ENCODE measurements at regions not wholly inside any gene's neighbourhood (a gene's known extent, or its start where the extent isn't known, plus 50 kb on each side); places are given as distances from the start of the nearest gene placed in this dataset.

GRCh38 chr2:82731824-82732223 is 1727.3 kb downstream of the SUCLG1 start:
- H3K9me3 ChIP-seq (ENCODE audit: control insufficient read depth, insufficient read depth, low read depth, low read length), result no peaks in the 10 kb centered on the region
- TF ChIP-seq HIC1 (tag by site-specific recombination; IDR thresholded peaks at IDR 0.05) (no peak), ZFHX2 (tag by site-specific recombination; conservative IDR thresholded peaks at IDR 0.05) (no peak), SCRT2 (tag by site-specific recombination; IDR thresholded peaks at IDR 0.05) (no peak), ZNF274 (IDR thresholded peaks at IDR 0.05; ENCODE audit: low read length) (no peak), ZNF274 (tag by site-specific recombination; IDR thresholded peaks at IDR 0.05; ENCODE audit: borderline replicate concordance) (no peak), ZNF513 (tag by site-specific recombination; IDR thresholded peaks at IDR 0.05) (no peak), ZNF843 (tag by site-specific recombination; IDR thresholded peaks at IDR 0.05) (no peak), GLIS1 (tag by site-specific recombination; IDR thresholded peaks at IDR 0.05) (no peak), ZNF704 (tag by site-specific recombination; IDR thresholded peaks at IDR 0.05) (no peak), ZNF623 (tag by site-specific recombination; IDR thresholded peaks at IDR 0.05) (no peak), ZBTB17 (tag by site-specific recombination; IDR thresholded peaks at IDR 0.05) (no peak), ZBTB21 (tag by site-specific recombination; IDR thresholded peaks at IDR 0.05) (no peak), ZNF600 (tag by site-specific recombination; IDR thresholded peaks at IDR 0.05) (no peak), MYNN (tag by site-specific recombination; IDR thresholded peaks at IDR 0.05; ENCODE audit: borderline replicate concordance) (no peak), ZNF26 (tag by site-specific recombination; IDR thresholded peaks at IDR 0.05) (no peak), ZNF610 (tag by site-specific recombination; IDR thresholded peaks at IDR 0.05; ENCODE audit: borderline replicate concordance) (no peak), PRDM4 (tag by site-specific recombination; IDR thresholded peaks at IDR 0.05) (no peak), ZNF211 (tag by site-specific recombination; IDR thresholded peaks at IDR 0.05; ENCODE audit: low read depth) (no peak), ZNF473 (tag by site-specific recombination; IDR thresholded peaks at IDR 0.05) (no peak)
- no peaks in the 10 kb centered on the region for H3K4me1 ChIP-seq (ENCODE audit: control insufficient read depth, insufficient read depth, low read length)
- no peak overlapping the region for H3K4me3 ChIP-seq (ENCODE audit: low read depth, low read length)
- H3K27ac ChIP-seq (ENCODE audit: extremely low read depth, low read depth, low read length), result no peak overlapping the region
- ChIA-PET POLR2A (no interaction called here), CTCF (no interaction called here)
- no peaks in the 10 kb centered on the region for H3K36me3 ChIP-seq (ENCODE audit: control insufficient read depth in 2 of 2, insufficient read depth in 1 of 2, low read length in 2 of 2)

Measured in HEK293 (cell line).